Esophagus muscularis mucosa (tissue), 4 donors: ENCODE measurements at regions not wholly inside any gene's neighbourhood (a gene's known extent, or its start where the extent isn't known, plus 50 kb on each side); places are given as distances from the start of the nearest gene placed in this dataset.

Source experiments
- DNase-seq: peaks from one replicate; pipeline ENCODE4 v3.0.0-alpha.2; 2017; ENCODE audit errors: extremely low spot score
- H3K27ac ChIP-seq, 4 donors: fragments of 200-600 bp; sonication (generic); replicated peaks in 1 of 4; 1 replicate in 3 of 4; 2 replicates in 1 of 4; pipeline ENCODE4 v1.5.1; 2016 to 2019; ENCODE audit warnings: mild to moderate bottlenecking in 1 of 4
- H3K27me3 ChIP-seq, 4 donors: fragments of 200-600 bp; sonication (generic); one replicate each; pipeline versions ENCODE4 v1.5.1 to v1.6.0; 2016 to 2019
- H3K36me3 ChIP-seq, 4 donors: fragments of 200-600 bp; sonication (generic); one replicate each; pipeline ENCODE4 v1.5.1; 2016 to 2019
- H3K4me1 ChIP-seq, 4 donors: fragments of 200-600 bp; sonication (generic); one replicate each; pipeline ENCODE4 v1.5.1; 2016 to 2019
- H3K4me3 ChIP-seq, 4 donors: fragments of 200-600 bp; sonication (generic); 1 replicate in 2 of 4; 2 replicates in 2 of 4; pipeline ENCODE4 v1.5.1; 2016 to 2019; ENCODE audit warnings: mild to moderate bottlenecking in 4 of 4, moderate library complexity in 1 of 4
- H3K9me3 ChIP-seq, 4 donors: fragments of 200-600 bp; sonication (generic); 1 replicate in 3 of 4; 2 replicates in 1 of 4; pipeline ENCODE4 v1.5.1; 2016 to 2019
- EP300 ChIP-seq: sonication (generic); formaldehyde crosslinking; IDR thresholded peaks from one replicate; pipeline ENCODE4 v1.6.1; 2017; ENCODE audit warnings: antibody characterized with exemption
- POLR2A ChIP-seq: fragments of 450-650 bp; IDR thresholded peaks from one replicate; pipeline ENCODE4 v1.6.1; 2017; ENCODE audit warnings: antibody characterized with exemption, moderate library complexity, mild to moderate bottlenecking, low read depth
- POLR2AphosphoS5 ChIP-seq, 2 donors: sonication (generic); formaldehyde crosslinking; IDR thresholded peaks; one replicate each; pipeline ENCODE4 v1.6.1; 2017; ENCODE audit warnings: antibody characterized with exemption in 2 of 2
- WGBS: methylation state at CpG from one replicate; pipeline ENCODE4 v1.1.5; 2018; 5-methylcytosine and 5-hydroxymethylcytosine counted together
- intact Hi-C: fragments of 100-400 bp; cut with DNase I; formaldehyde crosslinking; loops from one replicate; pipeline ENCODE4 v1.15.1; 2023
- TF ChIP-seq, protein P1 (sequence below), 3 experiments: fragments of 200-600 bp in 2 of 3; fragments of 450-650 bp in 1 of 3; sonication (generic) in 2 of 3; IDR thresholded peaks; one replicate each; pipeline ENCODE4 v1.5.1; 2017 to 2019; ENCODE audit warnings: antibody characterized with exemption in 3 of 3, mild to moderate bottlenecking in 2 of 3, moderate library complexity in 1 of 3

DNA sequence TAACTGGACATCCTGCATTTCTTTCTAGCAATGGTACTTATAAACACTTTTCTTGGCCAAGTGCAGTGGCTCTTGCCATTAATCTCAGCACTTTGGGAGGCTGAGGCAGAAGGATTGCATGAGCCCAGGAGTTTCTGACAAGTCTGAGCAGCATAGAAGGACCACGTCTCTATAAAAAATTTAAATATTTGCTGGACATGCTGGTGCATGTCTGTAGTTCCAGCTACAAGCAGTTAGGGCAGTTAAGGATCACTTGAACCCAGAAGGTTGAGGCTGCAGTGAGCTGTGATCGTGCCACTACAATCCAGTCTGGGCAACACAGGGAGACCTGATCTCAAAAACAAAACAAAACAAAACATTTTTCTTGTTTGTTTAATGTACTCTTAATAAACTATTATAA lies 434.0 kb downstream of the PLA2G4A start:
- H3K27me3 ChIP-seq, result no peaks in the 10 kb centered on the region
- TF ChIP-seq EP300 (no peak), POLR2AphosphoS5 (IDR thresholded peaks at IDR 0.05) (no peak), POLR2A (no peak)
- TF ChIP-seq, protein P1, sequence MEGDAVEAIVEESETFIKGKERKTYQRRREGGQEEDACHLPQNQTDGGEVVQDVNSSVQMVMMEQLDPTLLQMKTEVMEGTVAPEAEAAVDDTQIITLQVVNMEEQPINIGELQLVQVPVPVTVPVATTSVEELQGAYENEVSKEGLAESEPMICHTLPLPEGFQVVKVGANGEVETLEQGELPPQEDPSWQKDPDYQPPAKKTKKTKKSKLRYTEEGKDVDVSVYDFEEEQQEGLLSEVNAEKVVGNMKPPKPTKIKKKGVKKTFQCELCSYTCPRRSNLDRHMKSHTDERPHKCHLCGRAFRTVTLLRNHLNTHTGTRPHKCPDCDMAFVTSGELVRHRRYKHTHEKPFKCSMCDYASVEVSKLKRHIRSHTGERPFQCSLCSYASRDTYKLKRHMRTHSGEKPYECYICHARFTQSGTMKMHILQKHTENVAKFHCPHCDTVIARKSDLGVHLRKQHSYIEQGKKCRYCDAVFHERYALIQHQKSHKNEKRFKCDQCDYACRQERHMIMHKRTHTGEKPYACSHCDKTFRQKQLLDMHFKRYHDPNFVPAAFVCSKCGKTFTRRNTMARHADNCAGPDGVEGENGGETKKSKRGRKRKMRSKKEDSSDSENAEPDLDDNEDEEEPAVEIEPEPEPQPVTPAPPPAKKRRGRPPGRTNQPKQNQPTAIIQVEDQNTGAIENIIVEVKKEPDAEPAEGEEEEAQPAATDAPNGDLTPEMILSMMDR (IDR thresholded peaks at IDR 0.05), result no peak
- H3K9me3 ChIP-seq, result no peaks in the 10 kb centered on the region
- intact Hi-C loops, result no loop called here
- no peak overlapping the region for H3K27ac ChIP-seq
- H3K4me1 ChIP-seq, result peaks cover 0 to 11% (median 6%) of the 10 kb centered on the region in 4 donors
- WGBS, result 63% methylated on average over 2 of the region's 2 CpGs
- H3K4me3 ChIP-seq, result no peak overlapping the region
- H3K36me3 ChIP-seq, result no peaks in the 10 kb centered on the region
- no peak for DNase-seq

DNA sequence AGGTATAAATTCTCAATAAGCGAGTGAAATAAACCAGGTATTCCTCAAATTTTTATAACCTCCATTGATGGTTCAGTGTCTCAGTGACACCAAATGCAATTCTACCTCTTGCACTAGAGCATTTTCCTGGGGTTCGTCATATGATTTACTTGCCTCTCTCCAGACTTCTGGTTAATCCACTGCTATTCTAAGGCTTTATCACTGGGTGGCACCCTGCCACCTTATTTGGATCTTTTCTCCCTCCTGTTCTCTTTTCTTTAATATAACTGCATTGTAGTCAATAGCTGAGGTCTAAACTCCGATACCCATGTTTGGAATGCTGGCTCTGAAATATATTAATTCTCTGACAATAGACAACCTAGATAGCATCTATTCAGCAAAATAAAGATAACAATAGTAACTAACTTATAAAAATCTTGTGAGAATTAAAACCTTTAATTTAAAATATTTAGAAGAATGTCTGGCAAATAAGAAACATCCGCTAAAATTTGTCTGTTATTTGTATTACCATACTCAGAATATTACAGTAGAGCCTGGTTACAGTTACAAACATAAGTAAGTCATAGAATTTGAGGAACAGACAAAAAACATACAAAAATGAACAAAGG lies 436.4 kb downstream of the PLA2G4A start:
- Histone ChIP-seq H3K36me3 (no peaks in the 10 kb centered on the region), H3K27ac (no peak overlapping the region), H3K4me3 (no peak overlapping the region), H3K4me1 (peaks cover 0 to 11% (median 6%) of the 10 kb centered on the region in 4 donors), H3K9me3 (no peaks in the 10 kb centered on the region), H3K27me3 (no peaks in the 10 kb centered on the region)
- intact Hi-C loops, result no loop called here
- no peak for DNase-seq
- TF ChIP-seq POLR2A, result no peak
- TF ChIP-seq POLR2AphosphoS5 (IDR thresholded peaks at IDR 0.05), result no peak
- TF ChIP-seq, protein P1 (IDR thresholded peaks at IDR 0.05), result no peak
- no peak for TF ChIP-seq EP300
- 64% methylated on average over 4 of the region's 4 CpGs for WGBS

DNA sequence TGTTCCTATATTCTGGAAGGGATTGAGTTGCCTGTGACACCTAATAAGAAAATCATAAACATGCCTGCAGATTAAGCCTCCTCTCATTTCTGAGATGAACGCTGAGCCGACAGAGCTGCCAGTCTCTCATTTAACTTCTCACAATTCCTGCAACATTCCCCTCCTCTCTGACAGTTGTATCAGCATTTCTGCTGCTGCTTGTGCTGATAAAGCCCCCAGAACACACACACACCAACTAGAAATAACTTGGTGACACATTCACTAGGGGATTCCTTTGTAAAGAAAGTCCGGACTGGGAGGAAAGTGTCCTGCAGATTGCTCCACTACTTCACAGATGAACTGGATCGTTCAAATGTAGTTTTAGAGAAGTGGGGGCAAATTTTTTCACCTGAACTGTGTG lies 437.3 kb downstream of the PLA2G4A start:
- H3K27me3 ChIP-seq, result no peaks in the 10 kb centered on the region
- H3K4me1 ChIP-seq, result peaks cover 0 to 11% (median 6%) of the 10 kb centered on the region in 4 donors
- TF ChIP-seq EP300 (no peak), POLR2A (no peak), POLR2AphosphoS5 (IDR thresholded peaks at IDR 0.05) (no peak)
- TF ChIP-seq, protein P1 (IDR thresholded peaks at IDR 0.05), result no peak
- WGBS, result 82% methylated on average over 4 of the region's 4 CpGs
- no peaks in the 10 kb centered on the region for H3K9me3 ChIP-seq
- H3K36me3 ChIP-seq, result no peaks in the 10 kb centered on the region
- intact Hi-C loops, result no loop called here
- no peak for DNase-seq
- no peak overlapping the region for H3K4me3 ChIP-seq
- no peak overlapping the region for H3K27ac ChIP-seq

DNA sequence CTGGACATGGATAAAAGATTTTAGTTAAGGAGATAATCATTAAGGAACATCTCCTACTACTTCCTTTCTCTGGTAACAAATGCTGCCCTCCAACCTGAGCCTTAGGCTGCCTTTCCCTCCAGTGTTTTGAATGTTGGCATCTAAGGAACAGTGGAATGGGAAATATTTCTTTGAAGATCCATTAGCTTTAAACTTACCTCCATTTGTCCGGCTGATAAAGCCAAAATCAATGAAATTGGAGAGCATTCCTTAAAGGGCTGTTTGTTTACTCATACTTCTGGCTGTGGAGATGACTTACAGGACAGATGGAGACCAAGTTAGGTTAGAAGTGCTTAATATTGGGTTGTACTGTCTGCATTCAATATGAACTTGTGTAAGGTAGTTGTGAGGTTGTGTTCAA lies 439.1 kb downstream of the PLA2G4A start:
- WGBS, result 70% methylated on average over 1 of the region's 1 CpG
- intact Hi-C loops, result no loop called here
- Histone ChIP-seq H3K9me3 (no peaks in the 10 kb centered on the region), H3K4me3 (no peak overlapping the region), H3K27me3 (no peaks in the 10 kb centered on the region), H3K4me1 (peaks cover 0 to under 1% (median 0%) of the 10 kb centered on the region in 4 donors), H3K36me3 (no peaks in the 10 kb centered on the region), H3K27ac (no peak overlapping the region)
- TF ChIP-seq EP300, result no peak
- TF ChIP-seq, protein P1 (IDR thresholded peaks at IDR 0.05), result no peak
- no peak for DNase-seq

DNA sequence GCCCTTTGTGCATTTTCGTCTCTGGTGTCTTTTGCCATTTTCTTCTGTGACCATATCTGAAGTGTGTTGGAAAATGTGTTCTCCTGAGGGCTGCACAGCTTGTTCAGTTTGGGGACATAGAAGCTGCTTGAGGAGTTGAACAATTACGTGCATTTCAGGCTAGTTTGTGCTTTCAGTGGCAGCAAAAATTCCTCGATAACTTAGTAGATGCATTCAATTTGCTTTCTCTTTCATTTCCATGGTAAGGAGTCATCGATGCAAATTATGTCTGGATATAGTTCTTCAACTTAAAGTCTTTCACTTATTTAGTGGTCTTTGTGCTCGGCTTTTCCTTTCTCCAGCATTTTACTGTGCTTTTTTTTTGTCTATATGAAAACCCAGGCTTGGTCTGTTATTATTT lies 441.5 kb downstream of the PLA2G4A start:
- no peak overlapping the region for H3K27ac ChIP-seq
- H3K27me3 ChIP-seq, result no peaks in the 10 kb centered on the region
- no peak overlapping the region for H3K4me3 ChIP-seq
- no peaks in the 10 kb centered on the region for H3K9me3 ChIP-seq
- WGBS, result 80% methylated on average over 5 of the region's 5 CpGs
- intact Hi-C loops, result no loop called here
- no peak for DNase-seq
- no peaks in the 10 kb centered on the region for H3K36me3 ChIP-seq
- H3K4me1 ChIP-seq, result no peaks in the 10 kb centered on the region
- TF ChIP-seq POLR2AphosphoS5 (IDR thresholded peaks at IDR 0.05) (no peak), POLR2A (no peak)
- TF ChIP-seq, protein P1 (IDR thresholded peaks at IDR 0.05), result no peak
